PC-9 (cell line): ENCODE measurements at regions not wholly inside any gene's neighbourhood (a gene's known extent, or its start where the extent isn't known, plus 50 kb on each side); places are given as distances from the start of the nearest gene placed in this dataset.

ENCODE experiments used
- EZH2 ChIP-seq: fragments of 200-600 bp; sonication (generic); IDR thresholded peaks from 2 replicates; pipeline ENCODE4 v1.8.0; 2017; ENCODE audit warnings: antibody characterized with exemption, low read depth
- TF ChIP-seq, protein P1 (sequence below): fragments of 200-600 bp; sonication (generic); conservative IDR thresholded peaks from 2 replicates; pipeline ENCODE4 v1.6.1; 2017; ENCODE audit warnings: mixed run types, antibody characterized with exemption, mild to moderate bottlenecking, moderate library complexity

DNA sequence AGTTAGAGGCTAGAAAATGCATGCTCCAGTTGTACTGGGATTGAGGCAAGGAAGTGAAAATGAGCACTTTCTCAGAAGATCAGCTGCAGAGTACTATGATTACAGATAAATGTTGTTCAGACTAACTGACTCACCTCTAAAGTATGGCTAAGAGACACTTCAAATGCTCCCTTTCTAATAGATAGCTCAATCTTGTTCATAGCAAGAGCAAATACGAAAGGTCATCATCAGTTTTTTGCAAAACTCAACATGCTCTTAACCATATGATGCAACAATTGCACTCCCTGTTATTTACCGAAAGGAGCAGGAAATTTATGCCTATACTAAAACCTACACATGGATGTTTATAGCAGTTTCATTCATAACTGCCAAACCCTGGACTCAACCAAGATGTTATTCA is 838.4 kb upstream of the INTU start:
- TF ChIP-seq, protein P1, sequence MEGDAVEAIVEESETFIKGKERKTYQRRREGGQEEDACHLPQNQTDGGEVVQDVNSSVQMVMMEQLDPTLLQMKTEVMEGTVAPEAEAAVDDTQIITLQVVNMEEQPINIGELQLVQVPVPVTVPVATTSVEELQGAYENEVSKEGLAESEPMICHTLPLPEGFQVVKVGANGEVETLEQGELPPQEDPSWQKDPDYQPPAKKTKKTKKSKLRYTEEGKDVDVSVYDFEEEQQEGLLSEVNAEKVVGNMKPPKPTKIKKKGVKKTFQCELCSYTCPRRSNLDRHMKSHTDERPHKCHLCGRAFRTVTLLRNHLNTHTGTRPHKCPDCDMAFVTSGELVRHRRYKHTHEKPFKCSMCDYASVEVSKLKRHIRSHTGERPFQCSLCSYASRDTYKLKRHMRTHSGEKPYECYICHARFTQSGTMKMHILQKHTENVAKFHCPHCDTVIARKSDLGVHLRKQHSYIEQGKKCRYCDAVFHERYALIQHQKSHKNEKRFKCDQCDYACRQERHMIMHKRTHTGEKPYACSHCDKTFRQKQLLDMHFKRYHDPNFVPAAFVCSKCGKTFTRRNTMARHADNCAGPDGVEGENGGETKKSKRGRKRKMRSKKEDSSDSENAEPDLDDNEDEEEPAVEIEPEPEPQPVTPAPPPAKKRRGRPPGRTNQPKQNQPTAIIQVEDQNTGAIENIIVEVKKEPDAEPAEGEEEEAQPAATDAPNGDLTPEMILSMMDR: no peak
- TF ChIP-seq EZH2: no peak
